Epidermal melanocyte (primary cell): ENCODE measurements at regions not wholly inside any gene's neighbourhood (a gene's known extent, or its start where the extent isn't known, plus 50 kb on each side); places are given as distances from the start of the nearest gene placed in this dataset.

ENCODE experiments used
- DNase-seq: peaks from one replicate; pipeline ENCODE4 v3.0.0; 2011; ENCODE audit warnings: low spot score; ENCODE audit not compliant: insufficient read length

GRCh38 chr7:121572615-121573014, 176.5 kb upstream of the FAM3C start:
- no peak for DNase-seq

- DNase-seq: no peak
Observed at GRCh38 chr7:121570365-121570764, 174.3 kb upstream of the FAM3C start.

GRCh38 chr7:121563177-121563576, 167.1 kb upstream of the FAM3C start:
- no peak for DNase-seq

- DNase-seq: no peak
Observed at GRCh38 chr7:121562259-121562658, 166.2 kb upstream of the FAM3C start.

- no peak for DNase-seq
Observed at GRCh38 chr7:121561717-121562116, 165.6 kb upstream of the FAM3C start.

GRCh38 chr7:121560267-121560990, 164.3 kb upstream of the FAM3C start:
- no peak for DNase-seq

- DNase-seq: no peak
Observed at GRCh38 chr7:121558288-121558687, 162.2 kb upstream of the FAM3C start.

GRCh38 chr7:121557034-121557892, 161.2 kb upstream of the FAM3C start:
- DNase-seq: no peak

GRCh38 chr7:121555558-121555957, 159.4 kb upstream of the FAM3C start:
- DNase-seq: no peak

- peak; percentile 67 for DNase-seq
Observed at GRCh38 chr7:121547544-121548092, 151.5 kb upstream of the FAM3C start.

GRCh38 chr7:121546632-121547543, 150.8 kb upstream of the FAM3C start:
- DNase-seq: no peak

GRCh38 chr7:121545418-121545817, 149.3 kb upstream of the FAM3C start:
- DNase-seq: no peak

GRCh38 chr7:121544726-121545125, 148.6 kb upstream of the FAM3C start:
- DNase-seq: peak; percentile 19

- no peak for DNase-seq
Observed at GRCh38 chr7:121544238-121544637, 148.1 kb upstream of the FAM3C start.

GRCh38 chr7:121541457-121541856, 145.3 kb upstream of the FAM3C start:
- no peak for DNase-seq

GRCh38 chr7:121540138-121540537, 144.0 kb upstream of the FAM3C start:
- no peak for DNase-seq

GRCh38 chr7:121537031-121537430, 140.9 kb upstream of the FAM3C start:
- DNase-seq: no peak

- DNase-seq: no peak
Observed at GRCh38 chr7:121531175-121532070, 135.3 kb upstream of the FAM3C start.

- DNase-seq: no peak
Observed at GRCh38 chr7:121530227-121531174, 134.4 kb upstream of the FAM3C start.
